Panc1 (cell line): ENCODE measurements at regions not wholly inside any gene's neighbourhood (a gene's known extent, or its start where the extent isn't known, plus 50 kb on each side); places are given as distances from the start of the nearest gene placed in this dataset.

Source experiments
- POLR2AphosphoS5 ChIP-seq: IDR thresholded peaks from 2 replicates; pipeline ENCODE4 v1.6.1; 2012; ENCODE audit warnings: mild to moderate bottlenecking, low read depth, low read length, moderate library complexity
- SIN3A ChIP-seq: IDR thresholded peaks from 2 replicates; pipeline ENCODE4 v1.6.1; 2012; ENCODE audit warnings: low read depth, mild to moderate bottlenecking, low read length, moderate library complexity, borderline replicate concordance; ENCODE audit not compliant: insufficient read depth
- TCF7L2 ChIP-seq: IDR thresholded peaks from 2 replicates; pipeline ENCODE4 v1.6.1; 2011; ENCODE audit warnings: mild to moderate bottlenecking, low read depth, low read length, inconsistent platforms
- TF ChIP-seq, protein P1 (sequence below): fragments of 450-650 bp; IDR thresholded peaks from 2 replicates; pipeline ENCODE4 v1.5.1; 2017; ENCODE audit warnings: mild to moderate bottlenecking

DNA sequence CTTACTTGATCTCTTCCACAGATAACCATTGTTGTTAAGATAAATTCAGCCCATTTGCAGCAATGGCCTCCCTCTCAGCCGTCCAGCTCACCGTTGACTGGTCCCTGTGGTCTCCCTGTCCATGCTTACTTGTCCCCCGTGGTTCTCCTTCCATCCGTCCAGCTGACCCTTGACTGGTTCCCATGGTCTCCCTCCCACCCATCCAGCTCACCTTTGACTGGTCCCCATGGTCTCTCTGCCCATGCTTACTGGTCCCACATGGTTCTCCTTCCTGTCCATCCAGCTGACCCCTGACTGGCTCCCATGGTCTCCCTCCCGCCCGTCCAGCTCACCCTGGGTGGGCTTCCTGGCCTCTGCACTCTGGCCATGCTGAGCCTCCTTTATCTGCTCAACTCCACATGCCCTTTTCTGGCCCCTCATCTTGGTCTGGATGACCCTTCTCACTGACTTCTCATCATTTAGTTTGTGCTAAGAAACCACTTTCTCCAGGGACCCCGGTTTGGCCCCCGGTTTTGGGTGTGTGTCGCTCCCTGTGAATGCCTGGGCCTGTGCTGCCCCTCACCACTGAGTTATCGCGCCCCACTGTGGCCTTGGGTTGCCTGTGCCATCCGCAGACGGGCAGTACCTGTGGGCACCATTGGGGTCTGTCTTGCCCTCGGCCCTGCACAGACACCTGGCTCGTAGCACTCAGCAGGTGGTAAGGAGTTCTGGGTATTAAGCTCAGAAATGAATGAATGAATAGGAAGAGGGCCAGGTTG is 146.4 kb downstream of the ERMARD start:
- no peak for TF ChIP-seq POLR2AphosphoS5
- TF ChIP-seq, protein P1, sequence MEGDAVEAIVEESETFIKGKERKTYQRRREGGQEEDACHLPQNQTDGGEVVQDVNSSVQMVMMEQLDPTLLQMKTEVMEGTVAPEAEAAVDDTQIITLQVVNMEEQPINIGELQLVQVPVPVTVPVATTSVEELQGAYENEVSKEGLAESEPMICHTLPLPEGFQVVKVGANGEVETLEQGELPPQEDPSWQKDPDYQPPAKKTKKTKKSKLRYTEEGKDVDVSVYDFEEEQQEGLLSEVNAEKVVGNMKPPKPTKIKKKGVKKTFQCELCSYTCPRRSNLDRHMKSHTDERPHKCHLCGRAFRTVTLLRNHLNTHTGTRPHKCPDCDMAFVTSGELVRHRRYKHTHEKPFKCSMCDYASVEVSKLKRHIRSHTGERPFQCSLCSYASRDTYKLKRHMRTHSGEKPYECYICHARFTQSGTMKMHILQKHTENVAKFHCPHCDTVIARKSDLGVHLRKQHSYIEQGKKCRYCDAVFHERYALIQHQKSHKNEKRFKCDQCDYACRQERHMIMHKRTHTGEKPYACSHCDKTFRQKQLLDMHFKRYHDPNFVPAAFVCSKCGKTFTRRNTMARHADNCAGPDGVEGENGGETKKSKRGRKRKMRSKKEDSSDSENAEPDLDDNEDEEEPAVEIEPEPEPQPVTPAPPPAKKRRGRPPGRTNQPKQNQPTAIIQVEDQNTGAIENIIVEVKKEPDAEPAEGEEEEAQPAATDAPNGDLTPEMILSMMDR, result no peak
- TF ChIP-seq TCF7L2, result no peak
- no peak for TF ChIP-seq SIN3A
